ENCODE measurements at regions not wholly inside any gene's neighbourhood (a gene's known extent, or its start where the extent isn't known, plus 50 kb on each side); places are given as distances from the start of the nearest gene placed in this dataset.
"Not testable (repeated sequence)": the region's sequence is repeated elsewhere in the genome, so short reads cannot be mapped to it uniquely, and the experiment has no call there.

DNA sequence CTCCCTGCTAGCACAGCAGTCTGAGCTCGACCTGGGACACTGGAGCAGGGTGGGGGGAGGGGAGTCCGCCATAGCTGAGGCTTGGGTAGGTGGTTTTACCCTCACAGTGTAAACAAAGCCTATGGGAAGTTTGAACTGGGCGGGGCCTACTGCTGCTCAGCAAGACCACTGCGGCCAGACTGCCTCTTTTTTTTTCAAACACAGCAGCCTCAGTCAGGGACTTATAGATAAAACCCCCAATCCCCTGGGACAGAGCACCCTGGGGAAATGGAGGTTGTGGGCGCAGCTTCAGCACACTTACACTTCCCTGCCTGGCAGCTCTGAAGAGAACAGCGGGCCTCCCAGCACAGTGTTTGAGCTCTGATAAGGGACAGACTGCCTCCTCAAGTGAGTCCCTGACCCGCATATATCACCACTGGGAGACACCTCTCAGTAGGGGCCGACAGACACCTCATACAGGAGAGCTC, 151.1 kb upstream of the APC start:
- no peaks in the 10 kb centered on the region for H3K9me3 ChIP-seq (ENCODE audit: control insufficient read depth, insufficient read depth, low read length)
- H3K27me3 ChIP-seq (ENCODE audit: control insufficient read depth, low read length), result peaks cover 6% of the 10 kb centered on the region; the same call in 1 of the 2 replicates
- H3K4me2 ChIP-seq (ENCODE audit: low read length), result peak overlapping the region; percentile 27
- no peaks in the 10 kb centered on the region for H3K9me2 ChIP-seq (replicated peaks; ENCODE audit: control insufficient read depth, low read length)
- H3K4me1 ChIP-seq (ENCODE audit: control insufficient read depth, low read length), result peaks cover 10% of the 10 kb centered on the region
- no peak for TF ChIP-seq EZH2phosphoT487 (IDR thresholded peaks at IDR 0.05; ENCODE audit: borderline replicate concordance, low read length)
- TF ChIP-seq, protein P1, sequence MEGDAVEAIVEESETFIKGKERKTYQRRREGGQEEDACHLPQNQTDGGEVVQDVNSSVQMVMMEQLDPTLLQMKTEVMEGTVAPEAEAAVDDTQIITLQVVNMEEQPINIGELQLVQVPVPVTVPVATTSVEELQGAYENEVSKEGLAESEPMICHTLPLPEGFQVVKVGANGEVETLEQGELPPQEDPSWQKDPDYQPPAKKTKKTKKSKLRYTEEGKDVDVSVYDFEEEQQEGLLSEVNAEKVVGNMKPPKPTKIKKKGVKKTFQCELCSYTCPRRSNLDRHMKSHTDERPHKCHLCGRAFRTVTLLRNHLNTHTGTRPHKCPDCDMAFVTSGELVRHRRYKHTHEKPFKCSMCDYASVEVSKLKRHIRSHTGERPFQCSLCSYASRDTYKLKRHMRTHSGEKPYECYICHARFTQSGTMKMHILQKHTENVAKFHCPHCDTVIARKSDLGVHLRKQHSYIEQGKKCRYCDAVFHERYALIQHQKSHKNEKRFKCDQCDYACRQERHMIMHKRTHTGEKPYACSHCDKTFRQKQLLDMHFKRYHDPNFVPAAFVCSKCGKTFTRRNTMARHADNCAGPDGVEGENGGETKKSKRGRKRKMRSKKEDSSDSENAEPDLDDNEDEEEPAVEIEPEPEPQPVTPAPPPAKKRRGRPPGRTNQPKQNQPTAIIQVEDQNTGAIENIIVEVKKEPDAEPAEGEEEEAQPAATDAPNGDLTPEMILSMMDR (IDR thresholded peaks at IDR 0.05; ENCODE audit: low read depth, low read length, poor library complexity, severe bottlenecking), result no peak
- no peaks in the 10 kb centered on the region for H3F3A ChIP-seq (ENCODE audit: control insufficient read depth, insufficient read depth)
- H3K27ac ChIP-seq (ENCODE audit: low read depth, low read length), result no peak overlapping the region
- H3K4me3 ChIP-seq (ENCODE audit: low read length), result no peak overlapping the region
- no peaks in the 10 kb centered on the region for H4K20me1 ChIP-seq (ENCODE audit: control insufficient read depth, insufficient read depth, low read depth, low read length)
- no peaks in the 10 kb centered on the region for H3K79me2 ChIP-seq (ENCODE audit: control insufficient read depth, low read length)
- H3K36me3 ChIP-seq (ENCODE audit: control insufficient read depth, low read length), result no peaks in the 10 kb centered on the region

DNA sequence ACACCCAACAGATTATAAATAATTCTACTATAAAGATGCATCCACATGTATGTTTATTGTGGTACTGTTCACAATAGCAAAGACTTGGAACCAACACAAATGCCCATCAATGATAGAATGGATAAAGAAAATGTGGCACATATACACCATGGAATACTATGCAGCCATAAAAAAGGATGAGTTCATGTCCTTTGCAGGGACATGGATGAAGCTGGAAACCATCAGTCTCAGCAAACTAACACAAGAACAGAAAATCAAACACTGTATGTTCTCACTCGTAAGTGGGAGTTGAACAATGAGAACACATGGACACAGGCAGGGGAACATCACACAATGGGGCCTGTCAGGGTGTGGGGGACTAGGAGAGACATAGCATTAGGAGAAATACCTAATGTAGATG, 146.8 kb upstream of the APC start:
- H3K4me2 ChIP-seq (ENCODE audit: low read length); H4K20me1 ChIP-seq (ENCODE audit: control insufficient read depth, insufficient read depth, low read depth, low read length); H3K27me3 ChIP-seq (ENCODE audit: control insufficient read depth, low read length); H3K36me3 ChIP-seq (ENCODE audit: control insufficient read depth, low read length); H3K9me3 ChIP-seq (ENCODE audit: control insufficient read depth, insufficient read depth, low read length); H3K79me2 ChIP-seq (ENCODE audit: control insufficient read depth, low read length); H3K9me2 ChIP-seq (replicated peaks; ENCODE audit: control insufficient read depth, low read length); H3K27ac ChIP-seq (ENCODE audit: low read depth, low read length); H3K4me3 ChIP-seq (ENCODE audit: low read length); H3F3A ChIP-seq (ENCODE audit: control insufficient read depth, insufficient read depth): not testable (repeated sequence)
- peaks cover 31% of the 10 kb centered on the region for H3K4me1 ChIP-seq (ENCODE audit: control insufficient read depth, low read length)

- H3K36me3 ChIP-seq (ENCODE audit: control insufficient read depth, low read length), result no peaks in the 10 kb centered on the region
- peak overlapping the region; percentile 44 for H3K4me2 ChIP-seq (ENCODE audit: low read length)
- no peaks in the 10 kb centered on the region for H3K79me2 ChIP-seq (ENCODE audit: control insufficient read depth, low read length)
- H3K4me3 ChIP-seq (ENCODE audit: low read length), result peak overlapping the region; percentile 2; the same call in 1 of the 2 replicates
- no peaks in the 10 kb centered on the region for H4K20me1 ChIP-seq (ENCODE audit: control insufficient read depth, insufficient read depth, low read depth, low read length)
- H3K9me2 ChIP-seq (replicated peaks; ENCODE audit: control insufficient read depth, low read length), result no peaks in the 10 kb centered on the region
- H3F3A ChIP-seq (ENCODE audit: control insufficient read depth, insufficient read depth), result no peaks in the 10 kb centered on the region
- H3K4me1 ChIP-seq (ENCODE audit: control insufficient read depth, low read length), result peaks cover 21% of the 10 kb centered on the region
- TF ChIP-seq EZH2phosphoT487 (IDR thresholded peaks at IDR 0.05; ENCODE audit: borderline replicate concordance, low read length), result no peak
- 0 out of 2 replicates have a peak, but pooled peaks cover 6% of the 10 kb centered on the region for H3K27me3 ChIP-seq (ENCODE audit: control insufficient read depth, low read length)
- H3K9me3 ChIP-seq (ENCODE audit: control insufficient read depth, insufficient read depth, low read length), result no peaks in the 10 kb centered on the region
- no peak overlapping the region for H3K27ac ChIP-seq (ENCODE audit: low read depth, low read length)
Measured at GRCh38 chr5:112594095-112594850, 143.4 kb upstream of the APC start.

DNA sequence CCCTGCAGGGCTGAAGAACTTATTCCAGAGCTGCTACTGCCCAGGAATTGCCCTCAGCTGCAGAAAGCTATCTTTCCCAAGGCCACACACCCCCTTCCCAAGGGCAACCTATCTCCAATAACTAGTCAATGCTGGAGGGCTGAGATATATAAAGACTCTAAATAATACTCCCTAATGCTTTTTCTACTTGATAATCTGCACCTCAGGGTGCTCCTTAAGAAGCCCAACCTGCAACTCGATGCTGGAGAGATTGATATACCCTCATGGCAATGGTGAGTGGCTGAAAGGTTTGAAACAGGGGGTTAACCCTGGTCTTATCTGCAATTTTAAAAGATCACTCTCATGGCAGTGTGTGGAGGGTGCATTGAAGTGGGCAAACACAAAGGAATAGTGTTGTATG, 142.7 kb upstream of the APC start:
- H3K9me2 ChIP-seq (replicated peaks; ENCODE audit: control insufficient read depth, low read length), result no peaks in the 10 kb centered on the region
- no peaks in the 10 kb centered on the region for H4K20me1 ChIP-seq (ENCODE audit: control insufficient read depth, insufficient read depth, low read depth, low read length)
- no peak overlapping the region for H3K27ac ChIP-seq (ENCODE audit: low read depth, low read length)
- H3K4me1 ChIP-seq (ENCODE audit: control insufficient read depth, low read length), result peaks cover 21% of the 10 kb centered on the region
- no peaks in the 10 kb centered on the region for H3F3A ChIP-seq (ENCODE audit: control insufficient read depth, insufficient read depth)
- no peak for TF ChIP-seq EZH2phosphoT487 (IDR thresholded peaks at IDR 0.05; ENCODE audit: borderline replicate concordance, low read length)
- TF ChIP-seq, protein P1 (IDR thresholded peaks at IDR 0.05; ENCODE audit: low read depth, low read length, poor library complexity, severe bottlenecking), result no peak
- 0 out of 2 replicates have a peak, but pooled peaks cover 6% of the 10 kb centered on the region for H3K27me3 ChIP-seq (ENCODE audit: control insufficient read depth, low read length)
- no peaks in the 10 kb centered on the region for H3K9me3 ChIP-seq (ENCODE audit: control insufficient read depth, insufficient read depth, low read length)
- H3K79me2 ChIP-seq (ENCODE audit: control insufficient read depth, low read length), result no peaks in the 10 kb centered on the region
- no peaks in the 10 kb centered on the region for H3K36me3 ChIP-seq (ENCODE audit: control insufficient read depth, low read length)
- H3K4me2 ChIP-seq (ENCODE audit: low read length), result no peak overlapping the region
- H3K4me3 ChIP-seq (ENCODE audit: low read length), result no peak overlapping the region
